Vagina (tissue), 2 donors: ENCODE measurements at regions not wholly inside any gene's neighbourhood (a gene's known extent, or its start where the extent isn't known, plus 50 kb on each side); places are given as distances from the start of the nearest gene placed in this dataset.

ENCODE experiments used
- POLR2AphosphoS5 ChIP-seq, 2 donors: sonication (generic); formaldehyde crosslinking; IDR thresholded peaks; one replicate each; pipeline ENCODE4 v1.9.0; 2017; ENCODE audit warnings: antibody characterized with exemption in 2 of 2, mild to moderate bottlenecking in 2 of 2, low read depth in 1 of 2; ENCODE audit not compliant: insufficient read depth in 1 of 2
- TF ChIP-seq, protein P1 (sequence below), 3 experiments: fragments of 450-650 bp in 2 of 3; fragments of 200-600 bp in 1 of 3; sonication (generic) in 1 of 3; IDR thresholded peaks; one replicate each; pipeline ENCODE4 v1.5.1; 2017 to 2019; ENCODE audit warnings: antibody characterized with exemption in 3 of 3, mild to moderate bottlenecking in 2 of 3, moderate library complexity in 2 of 3

GRCh38 chr2:239869272-239870155 lies 155.6 kb downstream of the NDUFA10 start:
- TF ChIP-seq, protein P1, sequence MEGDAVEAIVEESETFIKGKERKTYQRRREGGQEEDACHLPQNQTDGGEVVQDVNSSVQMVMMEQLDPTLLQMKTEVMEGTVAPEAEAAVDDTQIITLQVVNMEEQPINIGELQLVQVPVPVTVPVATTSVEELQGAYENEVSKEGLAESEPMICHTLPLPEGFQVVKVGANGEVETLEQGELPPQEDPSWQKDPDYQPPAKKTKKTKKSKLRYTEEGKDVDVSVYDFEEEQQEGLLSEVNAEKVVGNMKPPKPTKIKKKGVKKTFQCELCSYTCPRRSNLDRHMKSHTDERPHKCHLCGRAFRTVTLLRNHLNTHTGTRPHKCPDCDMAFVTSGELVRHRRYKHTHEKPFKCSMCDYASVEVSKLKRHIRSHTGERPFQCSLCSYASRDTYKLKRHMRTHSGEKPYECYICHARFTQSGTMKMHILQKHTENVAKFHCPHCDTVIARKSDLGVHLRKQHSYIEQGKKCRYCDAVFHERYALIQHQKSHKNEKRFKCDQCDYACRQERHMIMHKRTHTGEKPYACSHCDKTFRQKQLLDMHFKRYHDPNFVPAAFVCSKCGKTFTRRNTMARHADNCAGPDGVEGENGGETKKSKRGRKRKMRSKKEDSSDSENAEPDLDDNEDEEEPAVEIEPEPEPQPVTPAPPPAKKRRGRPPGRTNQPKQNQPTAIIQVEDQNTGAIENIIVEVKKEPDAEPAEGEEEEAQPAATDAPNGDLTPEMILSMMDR (IDR thresholded peaks at IDR 0.05): no peak
- TF ChIP-seq POLR2AphosphoS5 (IDR thresholded peaks at IDR 0.05; ENCODE audit: insufficient read depth in 1 of 2, low read depth in 1 of 2): no peak
